Limb (tissue), 2 donors: ENCODE measurements at regions not wholly inside any gene's neighbourhood (a gene's known extent, or its start where the extent isn't known, plus 50 kb on each side); places are given as distances from the start of the nearest gene placed in this dataset.
"Not testable (repeated sequence)": the region's sequence is repeated elsewhere in the genome, so short reads cannot be mapped to it uniquely, and the experiment has no call there.

ENCODE experiments used
- DNase-seq, 2 donors: peaks; one replicate each; pipeline ENCODE4 v3.0.0-alpha.2; 2016; ENCODE audit errors: extremely low spot score in 2 of 2

- DNase-seq, result no peak
Observed at GRCh38 chr13:82058364-82058763, 1717.4 kb upstream of the SPRY2 start.

GRCh38 chr13:82045316-82045715 is 1704.4 kb upstream of the SPRY2 start:
- not testable (repeated sequence) for DNase-seq

- DNase-seq, result no peak
Observed at GRCh38 chr13:82036602-82037001, 1695.7 kb upstream of the SPRY2 start.

GRCh38 chr13:82011355-82011754 is 1670.4 kb upstream of the SPRY2 start:
- DNase-seq, result no peak

GRCh38 chr13:82010780-82011179 is 1669.9 kb upstream of the SPRY2 start:
- no peak for DNase-seq

GRCh38 chr13:82002710-82003109 is 1661.8 kb upstream of the SPRY2 start:
- DNase-seq, result no peak

- no peak for DNase-seq
Observed at GRCh38 chr13:81995316-81995715, 1654.4 kb upstream of the SPRY2 start.

GRCh38 chr13:81990652-81991051 is 1649.7 kb upstream of the SPRY2 start:
- no peak for DNase-seq

- no peak for DNase-seq
Observed at GRCh38 chr13:81988567-81988966, 1647.6 kb upstream of the SPRY2 start.

- no peak for DNase-seq
Observed at GRCh38 chr13:81987677-81988357, 1646.9 kb upstream of the SPRY2 start.

GRCh38 chr13:81987159-81987558 is 1646.2 kb upstream of the SPRY2 start:
- no peak for DNase-seq

GRCh38 chr13:81986308-81986707 is 1645.4 kb upstream of the SPRY2 start:
- no peak for DNase-seq

- no peak for DNase-seq
Observed at GRCh38 chr13:81957121-81957520, 1616.2 kb upstream of the SPRY2 start.

- DNase-seq, result peak in 1 of 2 donors; percentile 46
Observed at GRCh38 chr13:81929988-81930387, 1589.1 kb upstream of the SPRY2 start.

GRCh38 chr13:81927347-81927746 is 1586.4 kb upstream of the SPRY2 start:
- no peak for DNase-seq

- no peak for DNase-seq
Observed at GRCh38 chr13:81917810-81918209, 1576.9 kb upstream of the SPRY2 start.

- DNase-seq, result no peak
Observed at GRCh38 chr13:81916461-81916860, 1575.5 kb upstream of the SPRY2 start.

GRCh38 chr13:81907787-81908372 is 1567.0 kb upstream of the SPRY2 start:
- DNase-seq, result no peak

- no peak for DNase-seq
Observed at GRCh38 chr13:81888855-81889254, 1547.9 kb upstream of the SPRY2 start.

- DNase-seq, result no peak
Observed at GRCh38 chr13:81874681-81875661, 1534.0 kb upstream of the SPRY2 start.

- no peak for DNase-seq
Observed at GRCh38 chr13:81874253-81874652, 1533.3 kb upstream of the SPRY2 start.

GRCh38 chr13:81872581-81872980 is 1531.7 kb upstream of the SPRY2 start:
- peak in 1 of 2 donors; percentile 8 for DNase-seq
